SK-N-SH treated with all-trans-retinoic acid at 6 μM for 48 hours (cell line): ENCODE measurements at regions not wholly inside any gene's neighbourhood (a gene's known extent, or its start where the extent isn't known, plus 50 kb on each side); places are given as distances from the start of the nearest gene placed in this dataset.

Experiments used
- ATAC-seq: fragments of 200-7000 bp; cut with Tn5 transposase; 3 replicates; pipeline ENCODE4 v1.9.1; 2020; ENCODE audit warnings: mild to moderate bottlenecking, moderate library complexity
- ARNTL ChIP-seq: fragments of 450-650 bp; formaldehyde crosslinking; IDR thresholded peaks from 2 replicates; pipeline ENCODE4 v1.5.0; 2020; ENCODE audit warnings: low read depth, mild to moderate bottlenecking, moderate library complexity, borderline replicate concordance
- BACH2 ChIP-seq: fragments of 250-450 bp; sonication (Bioruptor Pico); IDR thresholded peaks from 2 replicates; pipeline ENCODE4 v1.9.0; 2021; ENCODE audit warnings: mild to moderate bottlenecking, borderline replicate concordance
- CSDC2 ChIP-seq: fragments of 250-450 bp; sonication (Bioruptor Pico); IDR thresholded peaks from 2 replicates; pipeline ENCODE4 v1.5.0; 2020; ENCODE audit warnings: mild to moderate bottlenecking, moderate library complexity
- ESRRG ChIP-seq: fragments of 250-450 bp; sonication (Bioruptor Pico); IDR thresholded peaks from 2 replicates; pipeline ENCODE4 v1.6.1; 2021; ENCODE audit warnings: mild to moderate bottlenecking
- GLIS3 ChIP-seq: fragments of 250-450 bp; sonication (Bioruptor Pico); IDR thresholded peaks from 2 replicates; pipeline ENCODE4 v1.5.0; 2020; ENCODE audit warnings: mild to moderate bottlenecking, moderate library complexity
- OSR1 ChIP-seq: fragments of 250-450 bp; sonication (Bioruptor Pico); IDR thresholded peaks from 2 replicates; pipeline ENCODE4 v1.8.0; 2022; ENCODE audit warnings: moderate library complexity, mild to moderate bottlenecking, inconsistent platforms
- RARB ChIP-seq: fragments of 250-450 bp; sonication (Bioruptor Pico); IDR thresholded peaks from 2 replicates; pipeline ENCODE4 v1.8.0; 2021; ENCODE audit warnings: mild to moderate bottlenecking, moderate library complexity
- SNAI2 ChIP-seq: fragments of 250-450 bp; sonication (Bioruptor Pico); IDR thresholded peaks from 2 replicates; pipeline ENCODE4 v1.5.0; 2020; ENCODE audit warnings: mild to moderate bottlenecking, moderate library complexity
- TCF4 ChIP-seq: fragments of 250-450 bp; sonication (Bioruptor Pico); IDR thresholded peaks from 2 replicates; pipeline ENCODE4 v1.8.0; 2021; ENCODE audit warnings: mild to moderate bottlenecking, moderate library complexity, borderline replicate concordance
- ZC3H10 ChIP-seq: fragments of 250-450 bp; sonication (Bioruptor Pico); IDR thresholded peaks from 2 replicates; pipeline ENCODE4 v1.5.1; 2021; ENCODE audit warnings: mild to moderate bottlenecking, moderate library complexity
- ZFP3 ChIP-seq: fragments of 250-450 bp; sonication (Bioruptor Pico); IDR thresholded peaks from 2 replicates; pipeline ENCODE4 v1.5.0; 2020; ENCODE audit warnings: mild to moderate bottlenecking, moderate library complexity
- ZFP30 ChIP-seq: fragments of 450-650 bp; formaldehyde crosslinking; IDR thresholded peaks from 2 replicates; pipeline ENCODE4 v1.5.0; 2022; ENCODE audit warnings: mild to moderate bottlenecking, moderate library complexity
- ZNF565 ChIP-seq: fragments of 450-650 bp; formaldehyde crosslinking; conservative IDR thresholded peaks from 2 replicates; pipeline ENCODE4 v1.5.0; 2020; ENCODE audit warnings: low read depth, mild to moderate bottlenecking, moderate library complexity
- ZNF70 ChIP-seq: fragments of 450-650 bp; formaldehyde crosslinking; IDR thresholded peaks from 2 replicates; pipeline ENCODE4 v1.5.0; 2020; ENCODE audit warnings: mild to moderate bottlenecking, moderate library complexity
- TF ChIP-seq, protein P1 (sequence below): fragments of 250-450 bp; sonication (Bioruptor Pico); IDR thresholded peaks from 2 replicates; pipeline ENCODE4 v1.5.0; 2020; ENCODE audit warnings: mild to moderate bottlenecking, moderate library complexity
- TF ChIP-seq, protein P2 (sequence below): fragments of 250-450 bp; sonication (Bioruptor Pico); IDR thresholded peaks from 2 replicates; pipeline ENCODE4 v1.8.0; 2020; ENCODE audit warnings: mild to moderate bottlenecking, moderate library complexity, borderline replicate concordance
- TF ChIP-seq, protein P3 (sequence below): fragments of 250-450 bp; sonication (Bioruptor Pico); IDR thresholded peaks from 2 replicates; pipeline ENCODE4 v1.5.1; 2020; ENCODE audit warnings: low read depth, mild to moderate bottlenecking, moderate library complexity
- TF ChIP-seq, protein P4 (sequence below): fragments of 250-450 bp; sonication (Bioruptor Pico); IDR thresholded peaks from 2 replicates; pipeline ENCODE4 v1.8.0; 2021; ENCODE audit warnings: low read depth, mild to moderate bottlenecking, moderate library complexity, borderline replicate concordance
- TF ChIP-seq, protein P5 (sequence below): fragments of 250-450 bp; sonication (Bioruptor Pico); IDR thresholded peaks from 2 replicates; pipeline ENCODE4 v1.5.1; 2021; ENCODE audit warnings: mild to moderate bottlenecking, moderate library complexity

DNA sequence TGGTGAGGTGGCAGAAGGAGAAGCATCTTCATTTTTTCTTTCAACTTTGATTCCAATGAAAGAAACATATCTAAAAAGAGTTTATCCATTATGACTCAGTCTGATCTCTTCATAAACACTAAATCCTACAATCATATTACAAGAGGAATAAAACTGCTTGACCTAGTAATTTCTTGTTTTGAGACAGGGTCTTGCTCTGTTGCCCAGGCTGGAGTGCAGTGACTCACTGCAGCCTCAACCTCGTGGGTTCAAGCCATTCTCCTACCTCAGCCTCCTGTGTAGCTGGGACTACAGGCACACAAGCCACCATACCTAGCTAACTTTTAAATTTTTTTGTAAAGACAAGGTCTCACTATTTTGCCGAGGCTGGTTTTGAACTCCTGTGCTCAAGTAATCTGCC is 147.2 kb downstream of the NDUFA12 start:
- TF ChIP-seq TCF4 (no peak), GLIS3 (CRISPR knock-in tag) (no peak), ZC3H10 (CRISPR knock-in tag) (no peak), BACH2 (no peak), RARB (no peak), ZFP30 (CRISPR knock-in tag) (no peak)
- TF ChIP-seq, protein P1, sequence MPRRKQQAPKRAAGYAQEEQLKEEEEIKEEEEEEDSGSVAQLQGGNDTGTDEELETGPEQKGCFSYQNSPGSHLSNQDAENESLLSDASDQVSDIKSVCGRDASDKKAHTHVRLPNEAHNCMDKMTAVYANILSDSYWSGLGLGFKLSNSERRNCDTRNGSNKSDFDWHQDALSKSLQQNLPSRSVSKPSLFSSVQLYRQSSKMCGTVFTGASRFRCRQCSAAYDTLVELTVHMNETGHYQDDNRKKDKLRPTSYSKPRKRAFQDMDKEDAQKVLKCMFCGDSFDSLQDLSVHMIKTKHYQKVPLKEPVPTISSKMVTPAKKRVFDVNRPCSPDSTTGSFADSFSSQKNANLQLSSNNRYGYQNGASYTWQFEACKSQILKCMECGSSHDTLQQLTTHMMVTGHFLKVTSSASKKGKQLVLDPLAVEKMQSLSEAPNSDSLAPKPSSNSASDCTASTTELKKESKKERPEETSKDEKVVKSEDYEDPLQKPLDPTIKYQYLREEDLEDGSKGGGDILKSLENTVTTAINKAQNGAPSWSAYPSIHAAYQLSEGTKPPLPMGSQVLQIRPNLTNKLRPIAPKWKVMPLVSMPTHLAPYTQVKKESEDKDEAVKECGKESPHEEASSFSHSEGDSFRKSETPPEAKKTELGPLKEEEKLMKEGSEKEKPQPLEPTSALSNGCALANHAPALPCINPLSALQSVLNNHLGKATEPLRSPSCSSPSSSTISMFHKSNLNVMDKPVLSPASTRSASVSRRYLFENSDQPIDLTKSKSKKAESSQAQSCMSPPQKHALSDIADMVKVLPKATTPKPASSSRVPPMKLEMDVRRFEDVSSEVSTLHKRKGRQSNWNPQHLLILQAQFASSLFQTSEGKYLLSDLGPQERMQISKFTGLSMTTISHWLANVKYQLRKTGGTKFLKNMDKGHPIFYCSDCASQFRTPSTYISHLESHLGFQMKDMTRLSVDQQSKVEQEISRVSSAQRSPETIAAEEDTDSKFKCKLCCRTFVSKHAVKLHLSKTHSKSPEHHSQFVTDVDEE (CRISPR knock-in tag) = no peak
- TF ChIP-seq, protein P2, sequence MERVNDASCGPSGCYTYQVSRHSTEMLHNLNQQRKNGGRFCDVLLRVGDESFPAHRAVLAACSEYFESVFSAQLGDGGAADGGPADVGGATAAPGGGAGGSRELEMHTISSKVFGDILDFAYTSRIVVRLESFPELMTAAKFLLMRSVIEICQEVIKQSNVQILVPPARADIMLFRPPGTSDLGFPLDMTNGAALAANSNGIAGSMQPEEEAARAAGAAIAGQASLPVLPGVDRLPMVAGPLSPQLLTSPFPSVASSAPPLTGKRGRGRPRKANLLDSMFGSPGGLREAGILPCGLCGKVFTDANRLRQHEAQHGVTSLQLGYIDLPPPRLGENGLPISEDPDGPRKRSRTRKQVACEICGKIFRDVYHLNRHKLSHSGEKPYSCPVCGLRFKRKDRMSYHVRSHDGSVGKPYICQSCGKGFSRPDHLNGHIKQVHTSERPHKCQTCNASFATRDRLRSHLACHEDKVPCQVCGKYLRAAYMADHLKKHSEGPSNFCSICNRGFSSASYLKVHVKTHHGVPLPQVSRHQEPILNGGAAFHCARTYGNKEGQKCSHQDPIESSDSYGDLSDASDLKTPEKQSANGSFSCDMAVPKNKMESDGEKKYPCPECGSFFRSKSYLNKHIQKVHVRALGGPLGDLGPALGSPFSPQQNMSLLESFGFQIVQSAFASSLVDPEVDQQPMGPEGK (CRISPR knock-in tag) = no peak
- TF ChIP-seq, protein P3, sequence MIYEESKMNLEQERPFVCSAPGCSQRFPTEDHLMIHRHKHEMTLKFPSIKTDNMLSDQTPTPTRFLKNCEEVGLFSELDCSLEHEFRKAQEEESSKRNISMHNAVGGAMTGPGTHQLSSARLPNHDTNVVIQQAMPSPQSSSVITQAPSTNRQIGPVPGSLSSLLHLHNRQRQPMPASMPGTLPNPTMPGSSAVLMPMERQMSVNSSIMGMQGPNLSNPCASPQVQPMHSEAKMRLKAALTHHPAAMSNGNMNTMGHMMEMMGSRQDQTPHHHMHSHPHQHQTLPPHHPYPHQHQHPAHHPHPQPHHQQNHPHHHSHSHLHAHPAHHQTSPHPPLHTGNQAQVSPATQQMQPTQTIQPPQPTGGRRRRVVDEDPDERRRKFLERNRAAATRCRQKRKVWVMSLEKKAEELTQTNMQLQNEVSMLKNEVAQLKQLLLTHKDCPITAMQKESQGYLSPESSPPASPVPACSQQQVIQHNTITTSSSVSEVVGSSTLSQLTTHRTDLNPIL = no peak
- TF ChIP-seq, protein P4, sequence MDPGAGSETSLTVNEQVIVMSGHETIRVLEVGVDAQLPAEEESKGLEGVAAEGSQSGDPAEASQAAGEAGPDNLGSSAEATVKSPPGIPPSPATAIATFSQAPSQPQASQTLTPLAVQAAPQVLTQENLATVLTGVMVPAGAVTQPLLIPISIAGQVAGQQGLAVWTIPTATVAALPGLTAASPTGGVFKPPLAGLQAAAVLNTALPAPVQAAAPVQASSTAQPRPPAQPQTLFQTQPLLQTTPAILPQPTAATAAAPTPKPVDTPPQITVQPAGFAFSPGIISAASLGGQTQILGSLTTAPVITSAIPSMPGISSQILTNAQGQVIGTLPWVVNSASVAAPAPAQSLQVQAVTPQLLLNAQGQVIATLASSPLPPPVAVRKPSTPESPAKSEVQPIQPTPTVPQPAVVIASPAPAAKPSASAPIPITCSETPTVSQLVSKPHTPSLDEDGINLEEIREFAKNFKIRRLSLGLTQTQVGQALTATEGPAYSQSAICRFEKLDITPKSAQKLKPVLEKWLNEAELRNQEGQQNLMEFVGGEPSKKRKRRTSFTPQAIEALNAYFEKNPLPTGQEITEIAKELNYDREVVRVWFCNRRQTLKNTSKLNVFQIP (CRISPR knock-in tag) = no peak
- TF ChIP-seq, protein P5, sequence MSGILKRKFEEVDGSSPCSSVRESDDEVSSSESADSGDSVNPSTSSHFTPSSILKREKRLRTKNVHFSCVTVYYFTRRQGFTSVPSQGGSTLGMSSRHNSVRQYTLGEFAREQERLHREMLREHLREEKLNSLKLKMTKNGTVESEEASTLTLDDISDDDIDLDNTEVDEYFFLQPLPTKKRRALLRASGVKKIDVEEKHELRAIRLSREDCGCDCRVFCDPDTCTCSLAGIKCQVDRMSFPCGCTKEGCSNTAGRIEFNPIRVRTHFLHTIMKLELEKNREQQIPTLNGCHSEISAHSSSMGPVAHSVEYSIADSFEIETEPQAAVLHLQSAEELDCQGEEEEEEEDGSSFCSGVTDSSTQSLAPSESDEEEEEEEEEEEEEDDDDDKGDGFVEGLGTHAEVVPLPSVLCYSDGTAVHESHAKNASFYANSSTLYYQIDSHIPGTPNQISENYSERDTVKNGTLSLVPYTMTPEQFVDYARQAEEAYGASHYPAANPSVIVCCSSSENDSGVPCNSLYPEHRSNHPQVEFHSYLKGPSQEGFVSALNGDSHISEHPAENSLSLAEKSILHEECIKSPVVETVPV = no peak
- no peak for ATAC-seq

DNA sequence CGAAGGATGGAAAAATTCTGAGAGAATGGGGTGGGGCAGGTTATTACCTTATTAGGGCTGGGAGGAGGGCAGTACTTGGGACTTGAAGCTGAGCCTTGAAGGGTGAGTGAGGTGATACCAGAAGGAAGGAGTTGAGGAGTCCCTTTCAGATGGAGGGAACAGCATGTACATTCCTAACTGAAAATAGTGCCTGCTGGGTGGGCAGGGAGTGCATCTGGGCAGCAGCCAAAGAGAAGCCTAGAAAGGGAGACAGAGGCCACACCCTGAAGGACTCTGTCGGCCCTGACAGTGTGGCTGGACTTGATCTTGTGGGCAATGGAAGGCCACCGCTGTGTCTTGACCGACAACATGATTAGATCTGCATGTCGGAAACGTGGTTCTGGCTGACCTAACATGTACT is 147.6 kb downstream of the NDUFA12 start:
- ATAC-seq = no peak

DNA sequence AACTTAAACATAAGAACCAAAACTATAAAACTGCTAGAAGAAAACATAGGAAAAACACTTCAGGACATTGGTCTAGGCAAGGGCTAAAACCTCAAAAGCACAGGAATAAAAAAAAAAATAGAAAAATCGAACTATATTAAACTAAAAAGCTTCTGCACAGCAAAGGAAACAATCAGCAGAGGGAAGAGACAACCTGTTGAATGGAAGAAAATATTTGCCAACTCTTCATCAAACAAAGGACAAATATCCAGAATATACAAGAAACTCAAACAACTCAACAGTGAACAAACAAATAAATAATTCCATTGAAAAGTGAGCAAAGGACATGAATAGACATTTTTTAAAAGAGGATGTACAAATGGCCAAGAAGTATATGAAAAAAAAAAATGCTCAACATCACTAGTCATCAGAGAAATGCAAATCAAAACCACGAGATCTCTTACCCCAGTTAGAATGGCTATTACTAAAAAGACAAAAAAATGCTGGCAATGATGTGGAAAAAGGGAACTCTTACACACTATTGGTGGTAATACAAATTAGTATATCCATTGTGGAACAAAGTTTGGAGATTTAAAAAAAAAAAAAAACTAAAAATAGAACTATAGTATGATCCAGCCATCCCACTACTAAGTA is 152.0 kb downstream of the NDUFA12 start:
- no peak for ATAC-seq
- TF ChIP-seq GLIS3 (CRISPR knock-in tag) (no peak), ESRRG (no peak), ZNF565 (CRISPR knock-in tag) (no peak), ARNTL (no peak), ZFP3 (CRISPR knock-in tag) (no peak), TCF4 (no peak)

More for the DNA sequence above, 147.6 kb downstream of the NDUFA12 start:
- TF ChIP-seq ZNF70 = no peak
- TF ChIP-seq ARNTL = no peak
- TF ChIP-seq, protein P3 = no peak
- TF ChIP-seq ESRRG = no peak
- TF ChIP-seq, protein P4 (CRISPR knock-in tag) = no peak
- no peak for TF ChIP-seq OSR1 (CRISPR knock-in tag)
- TF ChIP-seq SNAI2 (CRISPR knock-in tag) = no peak
- no peak for TF ChIP-seq CSDC2 (CRISPR knock-in tag)
- TF ChIP-seq ZFP30 (CRISPR knock-in tag) = no peak
